ENCODE measurements at regions not wholly inside any gene's neighbourhood (a gene's known extent, or its start where the extent isn't known, plus 50 kb on each side); places are given as distances from the start of the nearest gene placed in this dataset.

DNA sequence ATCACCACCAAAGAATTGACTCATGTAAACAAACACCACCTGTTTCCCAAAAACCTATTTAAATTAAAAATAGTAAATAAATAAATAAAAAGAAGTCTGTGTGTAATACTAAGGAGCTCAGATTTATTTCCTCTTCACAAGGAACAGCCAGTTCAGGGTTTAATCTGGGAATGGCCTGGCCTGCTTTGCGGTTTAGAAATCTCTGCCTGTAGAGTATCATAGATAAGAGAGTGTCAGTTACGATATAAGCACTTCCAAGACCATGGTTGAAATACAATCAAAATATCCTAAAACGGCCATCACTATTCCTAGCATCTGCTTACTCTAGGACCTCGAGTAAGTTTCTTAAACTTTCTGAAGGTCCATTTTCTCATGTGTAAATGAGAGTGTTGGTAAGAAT lies 274.4 kb downstream of the PLPP3 start:
- Mint-ChIP-seq H3K4me3 (no peak overlapping the region), H3K27ac (no peak overlapping the region), H3K9me3 (ENCODE audit: low read depth) (no peaks in the 10 kb centered on the region), H3K36me3 (no peaks in the 10 kb centered on the region), H3K27me3 (no peaks in the 10 kb centered on the region), H3K4me1 (ENCODE audit: low read depth) (no peaks in the 10 kb centered on the region)

- H3K4me3 Mint-ChIP-seq, result no peak overlapping the region
Observed at GRCh38 chr1:56303805-56304204, 275.6 kb downstream of the PLPP3 start.

GRCh38 chr1:56302878-56303277 lies 276.5 kb downstream of the PLPP3 start:
- no peaks in the 10 kb centered on the region for H3K27me3 Mint-ChIP-seq

More at GRCh38 chr1:56303805-56304204, 275.6 kb downstream of the PLPP3 start:
- no peaks in the 10 kb centered on the region for H3K36me3 Mint-ChIP-seq
- no peak overlapping the region for H3K27ac Mint-ChIP-seq
- no peaks in the 10 kb centered on the region for H3K27me3 Mint-ChIP-seq
- no peaks in the 10 kb centered on the region for H3K4me1 Mint-ChIP-seq (ENCODE audit: low read depth)
- no peaks in the 10 kb centered on the region for H3K9me3 Mint-ChIP-seq (ENCODE audit: low read depth)

GRCh38 chr1:56301791-56302190 lies 277.6 kb downstream of the PLPP3 start:
- Mint-ChIP-seq H3K4me3 (no peak overlapping the region), H3K36me3 (no peaks in the 10 kb centered on the region), H3K9me3 (ENCODE audit: low read depth) (no peaks in the 10 kb centered on the region), H3K27me3 (no peaks in the 10 kb centered on the region), H3K27ac (no peak overlapping the region), H3K4me1 (ENCODE audit: low read depth) (no peaks in the 10 kb centered on the region)

More at GRCh38 chr1:56302878-56303277, 276.5 kb downstream of the PLPP3 start:
- H3K4me3 Mint-ChIP-seq, result no peak overlapping the region
- no peak overlapping the region for H3K27ac Mint-ChIP-seq
- no peaks in the 10 kb centered on the region for H3K9me3 Mint-ChIP-seq (ENCODE audit: low read depth)
- no peaks in the 10 kb centered on the region for H3K4me1 Mint-ChIP-seq (ENCODE audit: low read depth)
- H3K36me3 Mint-ChIP-seq, result no peaks in the 10 kb centered on the region

- Mint-ChIP-seq H3K4me1 (ENCODE audit: low read depth) (no peaks in the 10 kb centered on the region), H3K9me3 (ENCODE audit: low read depth) (no peaks in the 10 kb centered on the region), H3K27me3 (no peaks in the 10 kb centered on the region), H3K4me3 (no peak overlapping the region), H3K36me3 (no peaks in the 10 kb centered on the region), H3K27ac (no peak overlapping the region)
Observed at GRCh38 chr1:56300836-56301235, 278.5 kb downstream of the PLPP3 start.

DNA sequence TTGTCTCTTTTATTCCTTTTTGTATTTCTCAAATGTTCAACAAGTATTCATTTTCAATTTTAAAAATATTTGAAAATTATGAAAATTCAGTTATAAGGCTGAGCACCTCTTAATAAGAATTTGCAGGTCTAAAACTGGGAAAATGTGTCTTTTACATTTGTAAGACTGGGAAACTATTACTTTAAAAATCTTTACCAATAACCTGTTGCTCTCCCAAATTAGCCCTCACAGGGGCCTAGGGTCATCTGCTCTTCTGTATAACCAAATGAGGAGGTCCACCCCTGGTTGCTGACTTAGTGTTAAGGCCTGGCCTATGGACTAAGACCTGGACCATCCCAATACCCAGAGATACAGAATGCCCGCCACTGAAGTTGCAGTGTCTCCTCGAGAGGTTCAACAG lies 280.5 kb downstream of the PLPP3 start:
- H3K9me3 Mint-ChIP-seq (ENCODE audit: low read depth), result no peaks in the 10 kb centered on the region
- H3K4me1 Mint-ChIP-seq (ENCODE audit: low read depth), result no peaks in the 10 kb centered on the region
- no peak overlapping the region for H3K27ac Mint-ChIP-seq
- no peaks in the 10 kb centered on the region for H3K27me3 Mint-ChIP-seq
- no peaks in the 10 kb centered on the region for H3K36me3 Mint-ChIP-seq
- H3K4me3 Mint-ChIP-seq, result no peak overlapping the region

GRCh38 chr1:56297904-56298303 lies 281.5 kb downstream of the PLPP3 start:
- Mint-ChIP-seq H3K4me3 (no peak overlapping the region), H3K27ac (no peak overlapping the region), H3K9me3 (ENCODE audit: low read depth) (no peaks in the 10 kb centered on the region), H3K4me1 (ENCODE audit: low read depth) (no peaks in the 10 kb centered on the region), H3K36me3 (no peaks in the 10 kb centered on the region), H3K27me3 (no peaks in the 10 kb centered on the region)

DNA sequence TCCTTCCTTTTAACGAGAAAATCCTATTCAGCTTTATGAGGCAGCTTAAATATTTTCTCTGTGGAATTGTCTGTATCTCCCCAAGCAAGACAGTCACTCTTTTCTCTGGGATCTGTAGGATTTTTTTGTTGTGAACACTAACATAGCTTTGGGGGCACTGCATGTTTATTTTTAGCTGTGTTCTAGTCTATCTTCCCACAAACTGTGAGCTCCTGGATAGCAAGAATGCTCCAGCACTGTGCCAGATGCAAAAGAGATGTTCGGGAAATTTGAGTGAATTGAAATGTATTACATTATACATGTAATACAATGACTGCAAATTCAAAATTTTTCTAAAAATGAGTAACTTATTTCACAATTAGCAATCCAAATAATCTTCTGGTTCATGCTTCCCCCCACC lies 282.2 kb downstream of the PLPP3 start:
- H3K27me3 Mint-ChIP-seq, result no peaks in the 10 kb centered on the region
- no peaks in the 10 kb centered on the region for H3K36me3 Mint-ChIP-seq
- no peak overlapping the region for H3K27ac Mint-ChIP-seq
- H3K4me1 Mint-ChIP-seq (ENCODE audit: low read depth), result no peaks in the 10 kb centered on the region
- no peak overlapping the region for H3K4me3 Mint-ChIP-seq
- no peaks in the 10 kb centered on the region for H3K9me3 Mint-ChIP-seq (ENCODE audit: low read depth)

DNA sequence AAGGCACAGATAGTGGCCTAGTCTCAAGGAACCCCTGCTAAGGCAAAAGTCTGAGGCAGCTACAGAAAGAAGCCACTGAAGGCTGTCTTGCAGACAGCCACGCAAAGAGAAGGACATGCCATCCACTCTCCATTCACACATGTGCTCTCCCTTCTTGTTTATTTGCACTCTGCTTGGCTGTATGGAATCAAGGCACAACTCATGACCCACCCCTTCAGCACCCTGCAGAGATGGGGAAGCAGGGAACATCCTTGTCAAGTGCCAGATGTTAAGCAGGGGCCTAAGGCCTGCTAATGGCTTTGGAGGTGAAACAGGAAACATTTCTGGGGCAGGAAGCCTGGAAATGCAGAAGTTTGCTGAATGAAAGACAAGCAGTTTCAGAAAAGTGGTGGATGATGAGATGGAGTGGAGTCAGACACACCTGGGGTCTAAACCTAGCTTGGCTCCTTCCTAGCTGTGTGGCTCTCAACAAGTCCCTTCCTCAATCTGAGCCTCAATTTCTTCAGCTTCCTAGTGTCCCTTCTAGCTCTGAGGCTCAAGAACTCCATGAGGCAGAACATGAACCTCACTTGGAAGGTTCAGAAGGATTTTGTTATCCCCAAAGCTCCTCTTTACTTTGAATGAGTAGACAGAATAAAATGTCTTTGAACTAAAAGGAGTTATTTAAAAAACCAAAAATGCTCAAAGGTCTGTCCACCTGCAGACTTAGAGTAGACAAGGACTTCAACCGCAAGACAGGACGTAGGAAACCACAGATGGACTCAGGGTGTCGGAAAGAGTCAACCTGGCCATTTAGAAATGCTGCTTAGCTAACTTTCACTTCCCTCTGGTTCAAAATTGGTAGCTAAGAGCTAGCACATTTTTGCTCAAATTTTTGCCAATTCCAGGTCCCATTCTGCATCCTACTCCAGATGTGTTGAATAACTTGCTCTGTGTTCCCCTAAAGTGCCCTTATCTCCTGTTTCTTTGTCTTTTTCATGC lies 283.1 kb downstream of the PLPP3 start:
- Mint-ChIP-seq H3K4me3 (no peak overlapping the region), H3K36me3 (no peaks in the 10 kb centered on the region), H3K27me3 (no peaks in the 10 kb centered on the region), H3K9me3 (ENCODE audit: low read depth) (no peaks in the 10 kb centered on the region), H3K4me1 (ENCODE audit: low read depth) (no peaks in the 10 kb centered on the region), H3K27ac (no peak overlapping the region)

- Mint-ChIP-seq H3K36me3 (no peaks in the 10 kb centered on the region), H3K27me3 (no peaks in the 10 kb centered on the region), H3K27ac (no peak overlapping the region), H3K4me3 (no peak overlapping the region), H3K9me3 (ENCODE audit: low read depth) (no peaks in the 10 kb centered on the region), H3K4me1 (ENCODE audit: low read depth) (no peaks in the 10 kb centered on the region)
Observed at GRCh38 chr1:56291374-56291919, 287.9 kb downstream of the PLPP3 start.

- Mint-ChIP-seq H3K9me3 (ENCODE audit: low read depth) (no peaks in the 10 kb centered on the region), H3K36me3 (no peaks in the 10 kb centered on the region), H3K27me3 (no peaks in the 10 kb centered on the region), H3K4me3 (no peak overlapping the region), H3K27ac (no peak overlapping the region), H3K4me1 (ENCODE audit: low read depth) (no peaks in the 10 kb centered on the region)
Observed at GRCh38 chr1:56289260-56289659, 290.1 kb downstream of the PLPP3 start.

GRCh38 chr1:56287721-56288120 lies 291.6 kb downstream of the PLPP3 start:
- no peak overlapping the region for H3K4me3 Mint-ChIP-seq
- H3K4me1 Mint-ChIP-seq (ENCODE audit: low read depth), result no peaks in the 10 kb centered on the region
- H3K27ac Mint-ChIP-seq, result no peak overlapping the region
- H3K36me3 Mint-ChIP-seq, result no peaks in the 10 kb centered on the region
- no peaks in the 10 kb centered on the region for H3K9me3 Mint-ChIP-seq (ENCODE audit: low read depth)
- peaks cover under 1% of the 10 kb centered on the region for H3K27me3 Mint-ChIP-seq

- no peaks in the 10 kb centered on the region for H3K9me3 Mint-ChIP-seq (ENCODE audit: low read depth)
- no peak overlapping the region for H3K4me3 Mint-ChIP-seq
- no peaks in the 10 kb centered on the region for H3K36me3 Mint-ChIP-seq
- H3K4me1 Mint-ChIP-seq (ENCODE audit: low read depth), result no peaks in the 10 kb centered on the region
- H3K27ac Mint-ChIP-seq, result no peak overlapping the region
- peaks cover 1% of the 10 kb centered on the region for H3K27me3 Mint-ChIP-seq
Observed at GRCh38 chr1:56286956-56287355, 292.4 kb downstream of the PLPP3 start.

DNA sequence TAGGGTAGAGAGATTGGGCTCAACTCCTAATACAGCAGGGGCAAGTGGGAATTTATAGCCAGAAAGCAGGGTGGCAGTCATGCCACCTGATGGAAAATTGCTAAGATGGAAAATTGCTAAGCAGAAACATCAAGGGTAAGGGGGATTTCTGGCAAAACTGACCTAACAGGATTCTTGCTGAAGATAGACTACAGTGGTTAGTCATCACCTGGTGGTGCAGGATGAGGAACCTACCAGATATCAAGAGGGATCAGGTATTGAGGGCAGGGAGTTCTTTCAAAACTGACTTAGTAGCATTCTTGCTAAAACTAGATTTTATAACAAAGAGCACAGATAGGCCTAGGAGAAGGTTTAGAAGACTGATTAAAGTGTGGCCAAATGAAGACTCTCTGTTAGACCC lies 292.9 kb downstream of the PLPP3 start:
- Mint-ChIP-seq H3K4me1 (ENCODE audit: low read depth) (no peaks in the 10 kb centered on the region), H3K27ac (no peak overlapping the region), H3K36me3 (no peaks in the 10 kb centered on the region), H3K4me3 (no peak overlapping the region), H3K9me3 (ENCODE audit: low read depth) (no peaks in the 10 kb centered on the region), H3K27me3 (peaks cover 1% of the 10 kb centered on the region)

DNA sequence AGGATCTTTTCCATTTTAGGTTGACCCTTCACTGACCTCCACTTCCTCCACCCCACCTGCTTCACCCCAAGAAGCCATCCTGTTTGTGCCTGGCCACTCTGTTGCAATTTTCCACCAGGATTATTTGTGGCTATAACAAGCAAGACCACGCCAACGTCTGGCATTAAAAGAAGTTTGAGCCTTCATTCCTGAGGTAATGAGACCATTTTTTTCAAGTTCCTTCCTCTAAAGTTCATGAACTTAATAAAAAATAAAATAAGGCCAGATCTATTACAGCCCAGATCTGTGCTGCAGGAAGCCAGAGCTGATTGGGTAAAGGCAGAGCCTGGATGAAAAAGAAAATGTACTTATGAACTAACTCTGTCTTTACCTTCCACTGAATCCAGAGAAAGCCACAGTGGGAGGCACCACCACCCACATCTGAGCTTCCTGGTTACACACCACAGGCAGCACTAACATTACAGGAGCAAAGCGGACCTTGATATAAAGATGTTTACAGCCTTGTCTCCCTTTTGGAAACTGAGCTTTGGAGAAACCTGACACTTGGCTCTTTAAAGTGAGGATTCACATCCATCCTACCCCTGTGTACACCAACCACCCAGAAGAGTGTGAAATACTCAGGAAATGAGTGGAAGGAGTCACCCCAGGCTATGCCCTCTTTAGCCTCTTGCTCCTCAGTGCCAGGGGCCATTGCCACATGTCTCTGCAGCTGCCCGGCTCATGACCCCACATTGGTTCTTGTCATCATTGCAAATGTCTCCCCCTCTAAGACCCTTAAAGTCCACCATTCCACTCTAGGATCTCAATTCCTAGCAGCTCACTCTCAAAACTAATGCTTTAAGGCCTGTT lies 293.6 kb downstream of the PLPP3 start:
- Mint-ChIP-seq H3K27ac (no peak overlapping the region), H3K27me3 (peaks cover 1% of the 10 kb centered on the region), H3K4me1 (ENCODE audit: low read depth) (no peaks in the 10 kb centered on the region), H3K4me3 (no peak overlapping the region), H3K9me3 (ENCODE audit: low read depth) (no peaks in the 10 kb centered on the region), H3K36me3 (no peaks in the 10 kb centered on the region)

All from activated naive CD8-positive, alpha-beta T cell (primary cell).